Hepatocyte (in vitro differentiated cells): ENCODE measurements at regions not wholly inside any gene's neighbourhood (a gene's known extent, or its start where the extent isn't known, plus 50 kb on each side); places are given as distances from the start of the nearest gene placed in this dataset.

Experiments used
- EZH2 ChIP-seq: fragments of 200-600 bp; sonication (generic); IDR thresholded peaks from 2 replicates; pipeline ENCODE4 v1.6.1; 2016; ENCODE audit warnings: antibody characterized with exemption, mild to moderate bottlenecking, borderline replicate concordance
- TF ChIP-seq, protein P1 (sequence below): fragments of 200-600 bp; sonication (generic); IDR thresholded peaks from 2 replicates; pipeline ENCODE4 v1.5.1; 2016; ENCODE audit warnings: antibody characterized with exemption, mild to moderate bottlenecking; ENCODE audit not compliant: poor library complexity

DNA sequence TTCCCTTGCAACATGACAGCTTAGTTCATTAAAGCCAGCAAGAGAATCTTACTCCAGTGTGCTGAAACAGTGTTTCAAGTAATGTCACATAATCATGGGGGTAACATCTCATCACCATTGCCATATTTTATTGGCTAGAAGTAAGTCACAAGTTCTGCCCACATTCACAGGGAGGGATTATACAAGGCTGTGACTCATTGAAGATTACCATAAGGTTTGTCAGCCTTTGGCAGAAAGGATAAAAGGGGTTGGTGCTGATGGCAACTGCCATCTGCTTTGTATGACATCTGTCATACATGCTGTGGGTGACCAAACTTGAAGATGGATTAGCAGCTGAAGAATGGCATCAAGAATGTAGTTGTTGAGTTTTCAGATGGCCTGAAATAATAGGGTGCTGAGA lies 61.2 kb downstream of the KCNE4 start:
- TF ChIP-seq, protein P1, sequence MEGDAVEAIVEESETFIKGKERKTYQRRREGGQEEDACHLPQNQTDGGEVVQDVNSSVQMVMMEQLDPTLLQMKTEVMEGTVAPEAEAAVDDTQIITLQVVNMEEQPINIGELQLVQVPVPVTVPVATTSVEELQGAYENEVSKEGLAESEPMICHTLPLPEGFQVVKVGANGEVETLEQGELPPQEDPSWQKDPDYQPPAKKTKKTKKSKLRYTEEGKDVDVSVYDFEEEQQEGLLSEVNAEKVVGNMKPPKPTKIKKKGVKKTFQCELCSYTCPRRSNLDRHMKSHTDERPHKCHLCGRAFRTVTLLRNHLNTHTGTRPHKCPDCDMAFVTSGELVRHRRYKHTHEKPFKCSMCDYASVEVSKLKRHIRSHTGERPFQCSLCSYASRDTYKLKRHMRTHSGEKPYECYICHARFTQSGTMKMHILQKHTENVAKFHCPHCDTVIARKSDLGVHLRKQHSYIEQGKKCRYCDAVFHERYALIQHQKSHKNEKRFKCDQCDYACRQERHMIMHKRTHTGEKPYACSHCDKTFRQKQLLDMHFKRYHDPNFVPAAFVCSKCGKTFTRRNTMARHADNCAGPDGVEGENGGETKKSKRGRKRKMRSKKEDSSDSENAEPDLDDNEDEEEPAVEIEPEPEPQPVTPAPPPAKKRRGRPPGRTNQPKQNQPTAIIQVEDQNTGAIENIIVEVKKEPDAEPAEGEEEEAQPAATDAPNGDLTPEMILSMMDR: no peak
- no peak for TF ChIP-seq EZH2
